Ishikawa (cell line): ENCODE measurements at regions not wholly inside any gene's neighbourhood (a gene's known extent, or its start where the extent isn't known, plus 50 kb on each side); places are given as distances from the start of the nearest gene placed in this dataset.

Source experiments
- CEBPB ChIP-seq: IDR thresholded peaks from 2 replicates; pipeline ENCODE4 v1.6.1; 2012
- CREB1 ChIP-seq: IDR thresholded peaks from 2 replicates; pipeline ENCODE4 v1.6.1; 2012; ENCODE audit warnings: low read depth
- EGR1 ChIP-seq: IDR thresholded peaks from 2 replicates; pipeline ENCODE4 v1.6.1; 2012
- EP300 ChIP-seq: IDR thresholded peaks from 2 replicates; pipeline ENCODE4 v1.6.1; 2012; ENCODE audit warnings: borderline replicate concordance
- FOXM1 ChIP-seq: IDR thresholded peaks from 2 replicates; pipeline ENCODE4 v1.6.1; 2012; ENCODE audit warnings: low read depth, borderline replicate concordance
- MAX ChIP-seq: IDR thresholded peaks from 2 replicates; pipeline ENCODE4 v1.6.1; 2012
- NFIC ChIP-seq: IDR thresholded peaks from 2 replicates; pipeline ENCODE4 v1.6.1; 2012
- RAD21 ChIP-seq: IDR thresholded peaks from 2 replicates; pipeline ENCODE4 v1.6.1; 2012; ENCODE audit warnings: low read depth
- TAF1 ChIP-seq: IDR thresholded peaks from 2 replicates; pipeline ENCODE4 v1.6.1; 2012; ENCODE audit warnings: low read depth, mild to moderate bottlenecking
- TCF12 ChIP-seq: IDR thresholded peaks from 2 replicates; pipeline ENCODE4 v1.6.1; 2012; ENCODE audit warnings: low read depth
- TEAD4 ChIP-seq: IDR thresholded peaks from 2 replicates; pipeline ENCODE4 v1.6.1; 2012
- YY1 ChIP-seq: IDR thresholded peaks from 2 replicates; pipeline ENCODE4 v1.6.1; 2012; ENCODE audit warnings: low read depth
- ZBTB7A ChIP-seq: IDR thresholded peaks from 2 replicates; pipeline ENCODE4 v1.6.1; 2012; ENCODE audit warnings: low read depth
- TF ChIP-seq, protein P1 (sequence below): IDR thresholded peaks from 2 replicates; pipeline ENCODE4 v1.6.1; 2012; ENCODE audit warnings: low read depth, mild to moderate bottlenecking
- TF ChIP-seq, protein P2 (sequence below): IDR thresholded peaks from 2 replicates; pipeline ENCODE4 v1.6.1; 2012

GRCh38 chr6:119960036-119960435, 610.5 kb upstream of the MAN1A1 start:
- no peak for TF ChIP-seq ZBTB7A

GRCh38 chr6:119957195-119957594, 607.6 kb upstream of the MAN1A1 start:
- TF ChIP-seq NFIC: no peak
- TF ChIP-seq EP300: no peak
- TF ChIP-seq ZBTB7A: no peak
- TF ChIP-seq TCF12: no peak
- no peak for TF ChIP-seq TAF1
- no peak for TF ChIP-seq CREB1
- TF ChIP-seq CEBPB: no peak
- TF ChIP-seq RAD21: no peak
- no peak for TF ChIP-seq EGR1
- no peak for TF ChIP-seq MAX
- TF ChIP-seq, protein P1, sequence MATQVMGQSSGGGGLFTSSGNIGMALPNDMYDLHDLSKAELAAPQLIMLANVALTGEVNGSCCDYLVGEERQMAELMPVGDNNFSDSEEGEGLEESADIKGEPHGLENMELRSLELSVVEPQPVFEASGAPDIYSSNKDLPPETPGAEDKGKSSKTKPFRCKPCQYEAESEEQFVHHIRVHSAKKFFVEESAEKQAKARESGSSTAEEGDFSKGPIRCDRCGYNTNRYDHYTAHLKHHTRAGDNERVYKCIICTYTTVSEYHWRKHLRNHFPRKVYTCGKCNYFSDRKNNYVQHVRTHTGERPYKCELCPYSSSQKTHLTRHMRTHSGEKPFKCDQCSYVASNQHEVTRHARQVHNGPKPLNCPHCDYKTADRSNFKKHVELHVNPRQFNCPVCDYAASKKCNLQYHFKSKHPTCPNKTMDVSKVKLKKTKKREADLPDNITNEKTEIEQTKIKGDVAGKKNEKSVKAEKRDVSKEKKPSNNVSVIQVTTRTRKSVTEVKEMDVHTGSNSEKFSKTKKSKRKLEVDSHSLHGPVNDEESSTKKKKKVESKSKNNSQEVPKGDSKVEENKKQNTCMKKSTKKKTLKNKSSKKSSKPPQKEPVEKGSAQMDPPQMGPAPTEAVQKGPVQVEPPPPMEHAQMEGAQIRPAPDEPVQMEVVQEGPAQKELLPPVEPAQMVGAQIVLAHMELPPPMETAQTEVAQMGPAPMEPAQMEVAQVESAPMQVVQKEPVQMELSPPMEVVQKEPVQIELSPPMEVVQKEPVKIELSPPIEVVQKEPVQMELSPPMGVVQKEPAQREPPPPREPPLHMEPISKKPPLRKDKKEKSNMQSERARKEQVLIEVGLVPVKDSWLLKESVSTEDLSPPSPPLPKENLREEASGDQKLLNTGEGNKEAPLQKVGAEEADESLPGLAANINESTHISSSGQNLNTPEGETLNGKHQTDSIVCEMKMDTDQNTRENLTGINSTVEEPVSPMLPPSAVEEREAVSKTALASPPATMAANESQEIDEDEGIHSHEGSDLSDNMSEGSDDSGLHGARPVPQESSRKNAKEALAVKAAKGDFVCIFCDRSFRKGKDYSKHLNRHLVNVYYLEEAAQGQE: no peak
- no peak for TF ChIP-seq TEAD4
- TF ChIP-seq FOXM1: no peak
- TF ChIP-seq, protein P2, sequence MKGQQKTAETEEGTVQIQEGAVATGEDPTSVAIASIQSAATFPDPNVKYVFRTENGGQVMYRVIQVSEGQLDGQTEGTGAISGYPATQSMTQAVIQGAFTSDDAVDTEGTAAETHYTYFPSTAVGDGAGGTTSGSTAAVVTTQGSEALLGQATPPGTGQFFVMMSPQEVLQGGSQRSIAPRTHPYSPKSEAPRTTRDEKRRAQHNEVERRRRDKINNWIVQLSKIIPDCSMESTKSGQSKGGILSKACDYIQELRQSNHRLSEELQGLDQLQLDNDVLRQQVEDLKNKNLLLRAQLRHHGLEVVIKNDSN: no peak
- no peak for TF ChIP-seq YY1

DNA sequence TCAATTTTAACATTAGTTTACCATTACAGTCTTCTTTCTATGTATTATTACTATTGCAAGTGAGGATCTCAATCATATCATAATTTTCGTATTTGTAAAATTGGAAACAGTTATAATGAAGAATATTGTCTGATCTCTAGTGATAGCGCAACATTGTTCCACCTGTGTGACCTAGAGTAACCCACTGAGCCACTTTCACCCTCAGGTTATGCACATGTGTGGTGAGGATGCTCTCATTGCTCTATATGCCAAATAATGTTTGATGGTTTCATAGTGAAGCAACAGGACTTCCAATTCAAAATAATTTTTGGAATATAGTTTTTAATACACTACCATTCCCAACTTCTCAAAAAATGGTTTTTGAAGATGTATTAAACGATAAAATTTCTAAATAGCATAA, 603.1 kb upstream of the MAN1A1 start:
- TF ChIP-seq CREB1 (no peak), NFIC (no peak), TCF12 (no peak), FOXM1 (no peak), TAF1 (no peak), EP300 (no peak), YY1 (no peak), CEBPB (no peak), ZBTB7A (no peak), EGR1 (no peak), MAX (no peak), TEAD4 (no peak), RAD21 (no peak)
- TF ChIP-seq, protein P2: no peak
- TF ChIP-seq, protein P1: no peak

DNA sequence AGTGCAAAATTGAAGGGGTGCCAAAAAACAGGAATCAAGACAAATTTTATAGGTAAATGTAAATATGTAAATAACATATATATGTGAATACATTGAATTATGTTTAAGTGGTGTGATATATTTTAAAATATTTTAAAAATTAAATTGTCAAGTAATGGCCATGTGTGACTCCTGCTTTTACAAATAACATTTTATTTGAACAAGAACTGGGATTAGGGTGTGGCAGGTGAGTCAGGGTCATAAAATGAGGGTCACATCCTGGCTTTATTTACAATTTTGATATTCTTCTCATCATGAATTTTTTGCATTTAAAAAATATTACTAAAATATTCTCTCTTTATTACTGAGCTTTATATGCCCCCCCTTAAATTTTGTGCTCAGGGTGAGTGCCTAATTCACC, 601.1 kb upstream of the MAN1A1 start:
- TF ChIP-seq EP300 (no peak), TEAD4 (no peak), EGR1 (no peak), ZBTB7A (no peak), TCF12 (no peak), NFIC (no peak)
- TF ChIP-seq, protein P2: no peak

DNA sequence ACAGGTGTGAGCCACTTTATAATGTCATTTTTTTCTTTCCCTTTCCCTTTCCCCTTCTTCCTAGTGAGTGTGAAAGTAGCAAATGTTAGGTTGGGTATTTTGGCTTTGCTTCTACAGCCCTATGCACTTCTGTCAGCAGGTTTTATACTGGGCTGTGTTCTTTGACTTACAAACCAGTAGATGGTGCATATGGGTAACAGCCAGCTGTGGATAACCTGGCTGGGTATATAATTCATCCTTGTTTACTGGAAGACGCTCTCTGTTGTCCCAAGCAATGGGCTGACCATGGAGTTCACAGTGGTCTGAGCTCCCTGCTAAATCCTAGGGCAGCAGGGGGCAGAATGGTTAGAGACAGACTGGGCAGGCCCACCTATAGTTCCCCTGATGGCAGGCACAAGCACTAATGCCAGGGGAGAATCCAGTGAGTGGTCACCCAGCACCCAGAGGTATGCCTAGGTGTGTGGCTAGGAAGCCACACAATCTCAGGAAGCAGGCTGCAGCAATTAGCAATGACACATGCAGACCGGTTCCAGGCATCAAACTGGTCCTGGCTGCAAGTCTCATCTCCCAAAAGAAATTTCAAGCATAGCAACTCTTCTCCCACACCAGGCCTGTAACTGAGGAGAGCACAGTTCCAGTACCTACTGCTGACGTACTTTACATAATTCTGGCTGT, 592.7 kb upstream of the MAN1A1 start:
- TF ChIP-seq, protein P2: no peak

GRCh38 chr6:119938752-119939151, 589.2 kb upstream of the MAN1A1 start:
- TF ChIP-seq, protein P1: no peak
- TF ChIP-seq RAD21 (no peak), CREB1 (no peak), TCF12 (no peak), EGR1 (no peak), ZBTB7A (no peak), NFIC (no peak)
- TF ChIP-seq, protein P2: no peak
